GM04503 (cell line): ENCODE measurements at regions not wholly inside any gene's neighbourhood (a gene's known extent, or its start where the extent isn't known, plus 50 kb on each side); places are given as distances from the start of the nearest gene placed in this dataset.

Source experiments
- DNase-seq: peaks from one replicate; pipeline ENCODE4 v3.0.0-alpha.2; 2012; ENCODE audit warnings: low read depth

DNA sequence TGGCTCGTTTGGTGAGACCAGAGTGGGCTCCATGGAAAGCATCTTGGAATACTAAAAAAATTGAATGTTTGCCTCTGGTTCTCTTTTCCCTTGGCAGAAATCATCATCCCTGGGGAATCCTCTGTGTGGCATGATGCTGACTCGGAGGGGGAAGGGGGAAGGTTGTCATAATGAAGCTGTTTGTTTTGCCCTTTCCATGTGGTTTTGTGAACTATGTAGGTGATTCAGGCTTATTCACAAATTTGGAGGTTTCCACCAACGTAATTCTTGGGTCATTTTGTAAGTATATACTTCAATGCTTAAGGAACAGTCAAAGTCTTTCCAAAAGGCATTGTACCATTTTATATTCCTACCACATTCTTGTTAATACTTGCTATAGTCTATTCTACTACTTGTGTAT is 754.0 kb upstream of the FAT3 start:
- DNase-seq, result no peak

DNA sequence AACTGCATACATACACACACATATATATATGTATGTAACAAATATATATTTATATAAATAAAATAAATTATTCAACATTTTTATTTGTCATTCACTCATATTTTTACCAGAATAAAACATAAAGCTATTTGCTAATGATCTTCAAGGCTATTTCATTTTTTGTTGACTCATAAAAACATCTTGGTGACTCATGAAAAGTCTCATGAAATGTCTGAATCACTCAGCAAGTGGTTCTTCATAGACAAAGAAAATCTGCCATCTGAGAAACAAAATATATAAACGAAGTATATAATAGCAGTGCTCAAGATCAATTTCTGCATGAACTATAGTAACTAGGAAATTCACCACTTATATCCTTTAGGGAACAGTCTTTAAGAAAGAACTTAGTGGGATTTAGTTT is 764.8 kb upstream of the FAT3 start:
- DNase-seq, result no peak

DNA sequence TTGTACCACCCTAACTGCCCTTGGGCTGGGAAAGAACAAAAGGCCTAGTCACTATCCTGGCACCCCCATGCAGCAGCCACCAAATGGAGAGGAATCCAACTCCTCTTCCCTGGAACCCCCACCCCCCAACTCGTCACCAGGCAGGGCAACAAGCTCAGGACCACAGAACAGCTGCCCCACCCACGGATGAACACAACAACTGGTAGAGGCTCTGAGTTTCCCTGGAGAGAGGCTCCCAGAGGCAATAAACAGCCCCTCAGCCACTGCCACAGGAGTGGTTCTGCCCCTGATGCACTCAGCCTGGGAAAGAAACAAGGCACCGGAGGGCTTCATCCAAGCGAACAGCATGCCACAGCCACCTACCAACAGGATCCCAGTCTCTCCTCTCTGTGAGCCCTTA is 778.4 kb upstream of the FAT3 start:
- no peak for DNase-seq

DNA sequence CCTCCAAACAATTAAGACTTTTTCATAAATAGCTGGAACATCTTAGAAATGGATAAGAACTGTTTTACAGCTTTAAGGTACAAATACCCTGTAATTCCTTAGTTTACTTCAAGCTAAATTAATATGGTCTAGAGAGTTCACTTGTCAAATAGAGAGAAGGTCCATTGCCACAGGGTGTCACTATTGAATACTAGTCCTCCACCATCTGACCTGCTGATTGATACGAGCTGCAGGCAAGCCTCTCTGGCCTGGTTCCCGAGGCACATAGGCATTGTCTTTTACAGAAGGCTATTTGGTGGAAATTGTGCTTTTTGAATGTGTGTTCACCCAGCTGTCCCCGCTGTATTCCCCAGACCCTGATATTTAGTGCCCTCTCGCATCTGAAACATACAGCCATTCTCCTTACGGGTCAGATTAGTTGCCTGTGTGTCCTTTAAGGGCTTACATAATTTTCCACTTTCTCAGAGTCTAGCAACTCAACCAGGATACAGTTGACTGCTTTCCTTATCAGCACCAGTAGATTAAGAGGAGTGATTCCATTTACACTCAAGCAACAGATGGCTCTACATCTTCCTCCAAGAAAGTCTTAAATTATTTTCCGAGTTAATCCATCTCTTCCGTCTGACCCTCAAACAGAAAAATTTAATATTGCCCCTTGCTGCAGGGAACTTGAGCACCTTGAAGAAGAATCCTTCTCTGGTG is 788.8 kb upstream of the FAT3 start:
- DNase-seq, result no peak

- DNase-seq, result no peak
These were observed 791.2 kb upstream of the FAT3 start for GRCh38 chr11:91433284-91434010.

DNA sequence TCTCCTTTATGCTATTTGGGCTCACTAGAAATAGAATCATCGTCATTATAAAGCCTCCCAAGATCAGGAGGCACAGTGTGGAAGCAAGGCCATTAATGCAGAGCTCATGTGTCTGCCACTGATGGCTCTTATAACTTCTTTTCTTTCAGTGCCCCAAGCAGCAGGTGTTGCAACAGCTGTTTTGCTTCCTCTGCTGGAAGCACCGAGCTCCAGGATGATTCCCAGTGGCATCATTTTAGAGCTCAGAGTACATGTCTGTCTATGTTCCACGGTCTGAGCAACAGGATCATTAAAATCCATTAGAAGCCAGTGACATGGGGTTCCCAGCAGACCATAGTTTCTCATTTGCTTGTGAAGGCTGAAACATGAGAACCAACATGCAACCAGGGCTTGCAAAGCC is 803.0 kb upstream of the FAT3 start:
- no peak for DNase-seq

- DNase-seq, result no peak
These were observed 816.8 kb upstream of the FAT3 start for GRCh38 chr11:91407842-91408241.

DNA sequence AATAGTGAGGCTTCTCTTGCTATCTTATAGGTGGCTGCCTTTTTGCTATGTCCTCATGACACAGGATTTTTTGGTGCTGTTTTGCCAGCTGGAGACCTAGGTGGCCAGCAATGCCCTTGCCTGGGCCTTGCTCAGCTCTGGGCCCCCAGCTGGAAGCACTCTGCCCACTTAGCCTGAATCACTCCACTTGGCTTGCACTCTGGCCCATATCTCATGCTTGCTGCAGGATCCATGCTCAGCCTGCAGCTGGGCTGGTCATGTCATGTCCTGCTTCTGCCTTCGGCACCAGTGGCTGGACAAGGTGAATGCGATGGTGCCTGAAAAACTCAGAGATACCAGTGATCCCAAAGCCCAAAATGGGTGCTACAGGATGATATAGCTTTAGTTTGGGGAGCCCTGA is 818.6 kb upstream of the FAT3 start:
- no peak for DNase-seq

DNA sequence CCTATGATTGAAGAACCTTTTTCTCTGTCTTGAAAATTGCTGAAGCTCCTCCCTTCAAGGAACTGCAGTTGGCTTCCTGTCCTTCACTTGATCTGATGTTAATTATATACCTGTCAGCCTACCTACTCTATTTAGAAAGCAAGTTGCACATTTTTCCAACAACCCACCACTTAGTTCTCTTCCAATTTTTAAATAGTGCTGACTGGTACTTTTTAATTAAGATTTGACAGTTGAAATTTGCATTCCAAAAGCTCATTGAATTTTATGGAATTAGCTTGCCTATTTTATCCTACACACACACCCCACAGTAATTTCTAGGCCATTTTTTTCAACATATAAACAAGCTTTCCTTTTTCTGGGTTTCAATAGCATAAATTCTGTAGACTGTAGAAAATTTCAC is 820.3 kb upstream of the FAT3 start:
- DNase-seq, result no peak

DNA sequence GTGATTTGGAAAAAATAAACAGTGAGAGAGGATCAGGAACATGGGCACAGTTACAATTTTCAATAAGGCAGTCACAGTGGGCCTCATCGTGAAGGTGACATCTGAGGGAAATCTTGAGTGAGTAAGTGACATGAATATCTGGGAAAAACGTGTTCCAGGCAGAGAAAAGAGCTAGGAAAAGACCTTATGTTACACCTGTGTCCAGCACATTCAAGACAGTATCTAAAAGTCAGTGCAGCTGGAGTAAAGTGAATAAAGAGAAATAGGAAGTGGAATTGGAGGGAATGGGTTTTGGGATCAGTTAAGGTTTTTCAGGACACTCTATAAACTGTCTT is 827.5 kb upstream of the FAT3 start:
- DNase-seq, result no peak

DNA sequence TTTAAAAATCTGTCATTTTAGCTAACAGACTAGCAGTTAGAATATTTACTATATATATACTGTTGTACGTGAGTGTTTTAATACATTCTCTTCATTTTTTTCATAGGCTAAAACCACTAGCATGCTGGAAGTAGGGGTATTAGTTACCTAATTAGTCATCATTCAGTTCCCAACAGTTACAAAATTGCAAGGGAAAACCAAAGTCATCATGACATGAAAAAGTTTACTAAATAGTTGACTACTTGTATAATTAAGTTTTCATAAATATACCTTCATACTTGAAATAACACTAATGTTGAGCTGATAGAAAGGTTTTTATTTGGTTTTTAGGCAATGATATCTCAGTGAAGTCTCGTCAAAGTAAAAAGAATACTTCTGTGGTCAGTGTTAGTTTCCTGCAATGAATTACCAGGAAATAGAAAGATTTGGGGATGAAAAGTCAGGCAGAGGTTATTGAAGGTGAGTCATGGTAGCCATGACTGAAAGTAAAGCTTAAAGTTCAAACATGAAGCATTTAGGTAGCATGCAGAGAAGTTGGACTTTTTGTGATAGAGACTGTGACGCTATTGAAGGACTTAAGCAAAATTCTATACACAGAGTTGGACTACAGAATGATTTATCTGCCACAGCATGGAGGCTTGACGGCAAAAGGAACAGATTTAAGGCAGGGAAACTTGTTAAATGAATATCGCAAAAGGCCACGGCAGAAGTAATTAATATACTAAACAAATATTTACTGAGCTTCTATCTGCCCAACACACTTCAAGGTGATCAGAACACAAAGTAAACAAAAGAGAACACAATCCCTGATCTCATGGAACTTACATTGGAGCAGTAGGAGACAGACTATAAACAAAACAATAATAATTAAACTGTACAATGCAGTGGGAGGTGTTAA is 828.1 kb upstream of the FAT3 start:
- no peak for DNase-seq

DNA sequence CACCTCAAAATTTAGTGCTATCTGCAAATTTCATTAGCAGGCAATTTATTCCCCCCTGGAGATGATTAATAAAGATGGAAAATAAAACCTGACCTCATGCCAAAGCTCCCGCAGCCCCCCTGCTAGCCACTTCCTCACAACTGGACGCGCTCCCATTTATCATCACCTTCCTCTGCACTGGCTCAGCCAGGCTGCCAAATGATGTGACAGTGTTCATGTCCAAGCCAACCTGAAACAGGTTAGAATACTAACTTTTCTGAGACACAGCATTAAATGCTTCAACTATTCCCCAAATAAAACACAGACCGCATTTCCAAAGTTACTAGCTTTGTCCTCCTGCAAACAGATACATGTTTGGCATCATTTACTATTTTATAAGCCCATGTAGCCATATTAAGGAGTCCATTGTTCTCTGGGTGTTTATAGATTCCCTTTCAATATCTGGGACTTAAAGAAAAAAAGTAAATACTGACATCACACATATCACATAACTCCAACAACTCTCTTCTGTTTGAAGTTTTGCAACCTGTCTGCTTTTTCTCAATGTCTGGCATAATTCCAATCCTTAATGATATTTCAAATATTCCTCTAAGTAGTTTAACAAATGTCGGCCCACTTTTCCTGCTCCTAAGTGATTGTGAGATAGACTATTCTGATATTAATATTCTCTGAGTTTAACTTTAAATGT is 829.7 kb upstream of the FAT3 start:
- DNase-seq, result no peak

GRCh38 chr11:91394073-91394726 is 830.4 kb upstream of the FAT3 start:
- no peak for DNase-seq

- no peak for DNase-seq
These were observed 841.7 kb upstream of the FAT3 start for GRCh38 chr11:91382946-91383345.

DNA sequence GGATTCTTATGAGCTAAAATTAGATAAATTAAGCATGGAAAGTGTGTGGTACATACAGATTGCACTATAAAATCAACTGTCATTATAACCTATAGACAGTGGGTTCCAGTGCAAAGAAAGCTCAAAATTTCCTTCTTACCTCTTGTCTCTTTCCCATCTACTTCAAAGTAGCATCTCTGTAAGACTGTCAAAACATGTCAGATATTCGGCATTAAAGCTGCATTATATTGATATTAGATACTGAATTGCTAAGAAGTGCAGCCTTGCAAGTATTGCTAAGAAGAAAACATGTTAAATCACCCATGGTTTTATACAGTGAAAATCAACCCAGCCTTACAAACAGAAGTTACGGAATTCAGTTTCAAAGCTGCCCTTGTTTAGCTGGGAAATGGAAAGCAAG is 849.8 kb upstream of the FAT3 start:
- DNase-seq, result no peak

- DNase-seq, result no peak
These were observed 851.1 kb upstream of the FAT3 start for GRCh38 chr11:91373497-91373896.

DNA sequence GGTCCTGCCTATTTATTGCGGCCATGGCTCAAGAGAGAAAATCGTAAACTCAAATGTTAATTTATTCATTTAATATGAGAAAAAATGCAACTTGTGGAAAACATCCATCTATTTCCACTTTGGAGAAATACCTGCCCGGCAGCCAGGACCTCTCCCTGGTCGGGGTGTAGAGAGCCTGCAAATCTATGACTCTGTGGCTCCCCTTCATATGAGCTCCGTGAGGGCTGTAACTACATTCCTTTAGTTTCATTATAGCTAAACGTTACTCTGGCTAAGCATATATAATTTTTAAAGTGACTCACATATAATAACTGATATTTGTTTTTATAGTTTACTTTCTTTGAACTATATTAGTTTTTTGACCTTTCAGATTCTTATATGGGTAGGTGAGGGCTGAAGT is 857.8 kb upstream of the FAT3 start:
- DNase-seq, result no peak

- no peak for DNase-seq
These were observed 858.5 kb upstream of the FAT3 start for GRCh38 chr11:91365986-91366585.

DNA sequence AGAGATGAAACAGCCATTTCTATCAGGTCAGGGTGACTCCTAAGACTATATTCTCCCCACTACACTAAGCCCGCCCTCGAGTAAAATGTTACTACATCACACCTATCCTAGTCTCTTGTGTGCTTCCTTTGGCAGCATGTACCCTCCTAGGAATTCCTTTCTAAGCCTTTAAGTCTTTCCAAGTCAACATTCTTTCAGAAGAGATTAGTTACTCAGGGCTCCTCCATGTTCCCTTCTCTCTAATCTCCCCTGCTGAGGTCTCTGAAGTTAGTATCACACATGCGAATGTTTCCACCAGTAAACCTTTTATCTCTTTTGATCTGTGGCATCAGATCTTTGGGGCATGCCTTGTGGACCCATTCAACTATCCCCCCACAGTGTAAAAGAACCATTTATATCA is 873.7 kb upstream of the FAT3 start:
- DNase-seq, result no peak

DNA sequence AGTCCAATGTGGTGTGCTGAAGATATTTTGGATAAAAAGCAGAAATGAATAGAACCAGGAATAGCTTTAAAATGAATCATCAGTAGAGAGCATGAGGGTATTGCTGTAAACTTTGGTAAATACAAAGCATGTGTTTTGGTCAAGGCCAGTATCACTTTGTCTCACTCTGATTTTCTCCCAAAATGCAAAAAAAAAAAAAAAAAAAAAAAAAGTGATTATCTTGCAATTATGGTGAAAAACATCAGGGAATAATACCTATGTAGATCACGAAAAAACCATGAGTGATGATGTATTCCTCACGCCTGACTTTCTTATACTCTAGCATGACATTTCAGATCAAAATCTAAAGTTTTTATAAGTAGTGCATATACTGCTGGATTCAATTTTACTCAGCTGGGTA is 897.9 kb upstream of the FAT3 start:
- no peak for DNase-seq

DNA sequence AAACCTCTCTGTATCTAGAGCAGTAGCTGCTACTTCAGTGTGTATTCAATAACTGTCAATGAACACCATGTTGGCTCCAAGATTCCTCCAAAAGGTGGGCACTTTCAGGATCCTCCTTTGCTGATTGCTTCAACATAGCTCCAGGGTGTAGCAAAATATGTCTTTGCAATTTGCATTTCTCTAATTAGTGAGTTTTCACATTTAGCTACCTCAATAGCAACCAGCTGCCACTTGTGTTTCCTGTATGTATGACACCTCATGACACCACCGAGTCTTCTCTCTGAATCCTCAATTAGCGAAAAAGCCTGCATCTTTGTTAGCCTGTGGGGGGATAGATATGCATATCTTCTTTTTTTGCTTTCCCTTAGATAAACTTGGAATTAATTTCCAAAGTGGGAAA is 898.3 kb upstream of the FAT3 start:
- no peak for DNase-seq

- DNase-seq, result no peak
These were observed 910.1 kb upstream of the FAT3 start for GRCh38 chr11:91314521-91314920.
